ENCODE measurements at regions not wholly inside any gene's neighbourhood (a gene's known extent, or its start where the extent isn't known, plus 50 kb on each side); places are given as distances from the start of the nearest gene placed in this dataset.
"Not testable (repeated sequence)": the region's sequence is repeated elsewhere in the genome, so short reads cannot be mapped to it uniquely, and the experiment has no call there.

DNA sequence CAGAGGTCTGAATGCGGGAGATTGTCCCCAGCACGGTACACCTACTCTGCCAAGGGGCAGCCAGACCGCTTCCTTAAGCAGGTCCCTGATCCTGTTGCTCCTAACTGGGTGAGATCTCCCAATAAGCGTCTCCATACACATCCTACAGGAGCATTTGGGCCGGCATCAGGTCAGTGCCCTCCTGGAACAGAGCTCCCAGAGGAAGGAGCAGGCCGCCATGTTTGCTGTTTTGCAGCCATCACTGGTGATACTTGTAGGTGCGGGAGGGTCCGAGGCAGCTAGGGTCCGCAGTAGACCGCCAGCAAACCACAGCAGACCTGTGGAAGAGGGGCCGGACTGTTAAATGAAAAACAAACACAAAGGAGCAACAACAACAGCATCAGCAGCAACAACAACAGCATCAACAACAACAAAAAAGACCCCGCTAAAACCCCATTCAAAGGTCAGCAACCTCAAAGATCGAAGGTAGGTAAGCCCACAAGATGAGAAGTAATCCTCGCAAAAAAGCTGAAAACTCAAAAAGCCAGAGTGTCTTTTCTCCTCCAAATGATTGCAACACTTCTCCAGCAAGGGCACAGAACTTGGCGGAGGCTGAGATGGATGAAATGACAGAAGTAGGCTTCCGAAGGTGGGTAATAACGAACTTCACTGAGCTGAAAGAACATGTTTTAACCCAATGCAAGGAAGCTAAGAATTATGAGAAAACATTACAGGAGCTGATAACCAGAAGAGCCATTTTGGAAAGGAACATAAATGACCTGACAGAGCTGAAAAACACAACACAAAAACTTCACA is 79.0 kb upstream of the CDH7 start:
- no peak for DNase-seq

DNA sequence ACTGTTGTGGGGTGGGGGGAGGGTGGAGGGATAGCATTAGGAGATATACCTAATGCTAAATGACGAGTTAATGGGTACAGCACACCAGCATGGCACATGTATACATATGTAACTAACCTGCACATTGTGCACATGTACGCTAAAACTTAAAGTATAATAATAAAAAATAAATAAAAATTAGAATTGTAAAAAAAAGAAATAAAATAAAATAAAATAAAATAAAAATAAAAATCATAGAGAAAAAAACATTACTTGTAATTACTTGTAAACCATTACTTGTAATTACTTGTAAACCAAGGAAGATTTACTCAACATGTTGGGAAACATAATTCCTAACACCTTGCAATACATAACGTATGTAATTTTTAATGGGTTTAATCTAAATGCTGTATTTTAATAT is 80.7 kb upstream of the CDH7 start:
- not testable (repeated sequence) for DNase-seq

DNA sequence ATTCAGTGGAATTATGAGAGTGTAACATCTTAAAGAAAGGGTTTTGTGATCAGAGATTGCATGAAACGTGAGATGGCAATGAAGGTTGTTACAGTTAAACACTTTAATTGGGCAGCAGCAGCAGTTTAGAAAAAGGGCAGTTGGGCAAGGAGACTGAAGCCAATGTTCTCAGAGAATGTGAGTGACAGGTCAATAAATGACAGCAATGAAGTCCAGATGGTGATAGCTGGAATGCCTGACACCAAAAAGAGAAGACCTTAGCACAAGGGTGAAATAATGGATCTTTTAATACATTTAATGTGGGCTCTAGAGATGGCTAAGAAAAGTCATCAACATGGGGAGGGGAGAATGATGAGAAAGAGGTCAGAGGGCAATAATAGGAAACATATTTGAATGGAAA is 89.4 kb upstream of the CDH7 start:
- DNase-seq, result no peak

DNA sequence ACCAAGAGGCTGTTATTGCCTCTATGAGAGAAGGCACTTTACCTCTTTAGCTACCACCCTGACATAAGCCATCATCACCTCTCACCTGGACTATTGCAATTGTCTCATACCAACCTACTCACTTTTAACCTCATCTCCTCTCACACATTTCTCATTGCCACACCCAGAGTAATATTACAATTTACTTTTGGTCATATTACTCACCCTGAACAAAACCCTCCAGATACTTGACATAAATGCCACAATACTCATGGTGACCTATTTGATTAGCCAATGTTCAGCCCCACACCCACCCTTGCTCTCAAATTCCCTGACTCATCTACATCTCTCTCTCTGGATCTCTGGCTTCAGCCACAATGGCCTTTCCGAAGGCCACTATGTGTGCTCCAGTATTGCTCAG is 90.9 kb upstream of the CDH7 start:
- DNase-seq, result no peak

DNA sequence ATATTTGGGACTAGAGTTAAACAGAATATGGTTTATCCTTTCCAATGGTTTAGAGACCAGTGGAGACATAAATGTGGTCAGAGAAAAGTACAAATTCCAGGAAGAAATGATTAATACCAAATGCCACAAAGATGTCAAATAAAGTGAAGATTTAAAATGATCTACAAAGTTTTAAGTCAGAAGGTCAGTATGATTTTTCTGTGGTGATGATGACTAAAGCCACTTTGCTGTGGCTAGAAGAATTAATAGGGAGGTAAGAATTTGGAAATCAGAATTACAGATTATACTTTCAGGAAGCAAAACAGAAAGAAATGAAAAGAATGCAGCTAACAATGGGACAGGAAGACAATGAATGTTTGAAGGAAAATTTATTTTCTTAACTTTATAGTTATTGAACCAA is 91.5 kb upstream of the CDH7 start:
- DNase-seq, result no peak

DNA sequence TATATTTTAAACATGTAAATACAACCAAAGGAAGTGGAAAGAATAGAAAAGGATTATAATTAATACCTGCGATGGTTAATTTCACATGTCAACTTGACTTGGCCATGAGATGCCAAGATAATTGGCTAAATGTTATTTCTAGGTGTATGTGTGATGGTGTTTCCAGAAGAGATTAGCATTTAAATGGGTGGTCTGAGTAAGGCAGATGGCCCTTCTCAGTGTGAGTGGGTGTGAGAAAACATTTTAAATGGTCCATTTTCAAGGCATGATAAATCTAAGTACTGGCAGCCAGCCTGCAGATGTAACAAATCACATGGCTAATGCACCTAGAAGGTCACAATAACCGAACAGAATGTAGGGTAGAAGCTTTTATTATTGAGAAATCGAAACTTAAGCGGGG is 99.6 kb upstream of the CDH7 start:
- DNase-seq, result no peak

DNA sequence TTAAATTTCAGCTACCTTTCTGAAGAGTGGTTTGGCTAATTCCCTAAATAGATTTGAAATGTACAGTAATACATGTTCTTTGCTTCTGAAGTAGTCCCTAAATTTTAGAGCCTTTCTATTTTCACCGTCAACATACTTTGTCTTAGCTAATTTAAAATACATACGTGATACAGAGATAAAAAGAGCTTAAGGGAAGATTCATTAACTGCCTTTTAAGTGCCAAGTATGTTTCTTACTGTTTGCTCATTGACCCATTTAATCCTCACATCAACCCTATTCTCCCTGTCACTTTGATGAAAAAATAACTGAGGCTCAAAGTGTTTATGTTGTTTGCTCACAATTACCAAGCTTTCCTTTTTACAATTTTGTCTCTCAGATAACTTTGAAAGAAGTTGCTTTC is 118.6 kb upstream of the CDH7 start:
- no peak for DNase-seq

DNA sequence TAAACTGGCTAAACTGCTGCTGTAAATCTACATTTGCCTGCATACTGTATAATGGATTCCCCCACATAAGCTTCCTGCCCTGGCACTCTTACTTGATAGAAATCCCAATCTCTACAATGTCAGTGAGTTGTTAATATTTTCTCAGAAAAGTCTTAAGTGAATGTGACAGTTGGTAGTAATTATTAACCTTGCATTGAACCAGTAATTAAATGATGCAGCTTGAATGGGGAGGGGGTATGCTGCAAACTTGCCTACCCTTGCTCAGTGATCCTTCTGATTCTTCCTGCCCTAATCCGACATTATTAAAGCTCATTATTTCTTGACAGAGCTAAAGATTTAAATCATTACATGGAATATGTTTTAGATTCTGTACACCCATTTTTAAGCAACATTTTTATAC is 119.0 kb upstream of the CDH7 start:
- DNase-seq, result no peak

DNA sequence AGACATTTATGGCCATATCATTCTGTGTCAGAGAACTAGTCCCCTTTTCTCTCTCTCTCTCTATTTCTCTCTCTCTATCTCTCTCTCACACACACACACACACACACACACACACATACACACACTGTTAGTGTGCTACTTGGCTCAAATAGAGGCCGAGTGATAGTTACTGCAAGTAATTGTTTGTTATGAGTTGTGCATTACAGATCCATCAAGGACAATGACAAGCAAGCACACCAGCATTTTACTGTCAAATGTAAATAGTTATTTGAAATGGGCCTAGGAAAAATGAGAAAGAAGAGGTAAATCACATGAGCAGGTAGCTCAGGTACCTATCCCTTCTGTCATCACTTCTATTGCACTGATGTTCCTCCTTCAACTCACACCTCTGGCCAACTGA is 122.4 kb upstream of the CDH7 start:
- DNase-seq, result no peak

DNA sequence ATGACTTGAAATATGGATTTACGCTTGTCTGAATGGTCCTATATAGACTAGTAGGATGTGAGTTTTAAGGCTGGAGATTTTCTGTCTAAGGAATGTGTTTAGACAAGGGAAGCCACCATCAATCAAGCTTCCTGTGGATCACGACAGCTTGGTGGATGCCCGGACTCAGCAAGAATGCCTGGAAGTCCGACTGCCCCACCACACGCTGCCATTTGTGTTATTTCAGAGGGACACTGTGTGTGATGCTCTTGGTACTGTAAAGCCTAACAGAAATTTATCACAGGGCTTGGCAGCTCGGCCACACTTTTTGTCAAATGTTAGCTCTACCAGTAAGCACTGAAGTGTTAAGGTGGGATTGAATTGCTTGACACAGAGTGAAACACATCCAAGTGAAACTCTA is 127.1 kb upstream of the CDH7 start:
- DNase-seq, result no peak

DNA sequence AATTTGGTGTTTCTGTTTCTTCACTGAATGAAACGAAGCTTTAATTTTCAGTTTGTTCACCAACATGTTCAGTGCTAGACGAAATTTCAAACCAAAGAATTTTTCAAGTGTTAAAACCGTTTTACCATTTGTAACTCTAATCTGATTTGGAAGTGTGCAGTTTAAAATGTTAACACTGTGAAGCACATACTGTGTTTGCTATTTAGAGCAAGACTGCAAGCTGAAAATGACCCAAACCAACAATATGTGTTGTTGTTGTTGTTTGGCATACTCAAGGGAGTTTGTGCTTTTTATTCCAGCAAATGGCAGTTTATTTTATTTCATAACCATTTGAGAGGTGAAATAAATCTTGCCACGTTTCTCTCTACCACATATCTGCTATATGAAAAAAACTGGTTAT is 128.4 kb upstream of the CDH7 start:
- no peak for DNase-seq

DNA sequence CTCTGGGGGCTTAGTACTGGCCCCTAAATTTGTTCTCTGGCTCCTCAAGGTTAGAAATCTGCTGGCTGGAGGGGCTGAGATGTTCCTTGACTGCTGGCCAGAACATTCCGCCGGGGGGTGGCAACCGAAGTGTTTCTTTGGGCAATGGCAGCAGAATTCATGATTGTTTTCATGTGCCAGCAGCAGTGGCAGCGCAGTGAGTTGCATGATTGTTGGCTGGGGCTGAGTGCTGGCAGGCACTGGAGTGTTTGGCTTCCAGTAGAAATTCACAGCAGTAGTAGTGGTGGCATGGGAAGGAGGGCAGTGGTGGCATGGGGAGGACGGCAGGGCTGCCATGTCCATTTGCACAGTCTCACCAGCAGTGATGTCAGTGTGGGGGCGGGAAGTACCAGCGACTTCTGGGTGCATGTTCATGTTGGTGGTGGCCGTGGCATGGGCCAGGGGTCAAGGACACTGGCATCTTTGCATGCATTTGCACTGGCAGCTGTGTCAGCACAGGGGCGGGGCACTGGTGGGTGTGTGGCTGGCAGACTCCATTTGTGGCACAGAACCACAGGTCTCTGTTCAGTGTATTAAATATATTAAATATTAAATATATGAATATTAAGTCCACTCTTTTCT is 130.6 kb upstream of the CDH7 start:
- no peak for DNase-seq

DNA sequence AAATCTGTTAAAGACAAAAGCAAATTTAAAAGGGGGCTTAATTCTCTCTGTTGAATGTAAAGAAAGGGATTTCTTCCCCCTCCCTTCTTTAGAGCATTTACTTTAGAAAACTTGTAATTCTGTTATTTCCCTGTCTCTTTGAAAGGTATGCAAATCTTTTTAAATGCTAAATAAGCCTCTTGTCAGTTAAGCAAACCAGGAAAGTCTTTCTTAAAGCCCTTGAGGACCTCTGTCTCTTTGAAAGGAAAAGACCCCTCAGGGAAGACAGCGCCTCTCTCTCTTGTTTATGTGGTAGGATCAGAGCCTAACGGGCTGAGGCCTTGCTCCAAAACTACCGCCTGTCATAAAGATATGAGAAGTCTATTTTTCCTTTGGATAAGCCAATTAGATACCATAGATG is 139.9 kb upstream of the CDH7 start:
- DNase-seq, result no peak

DNA sequence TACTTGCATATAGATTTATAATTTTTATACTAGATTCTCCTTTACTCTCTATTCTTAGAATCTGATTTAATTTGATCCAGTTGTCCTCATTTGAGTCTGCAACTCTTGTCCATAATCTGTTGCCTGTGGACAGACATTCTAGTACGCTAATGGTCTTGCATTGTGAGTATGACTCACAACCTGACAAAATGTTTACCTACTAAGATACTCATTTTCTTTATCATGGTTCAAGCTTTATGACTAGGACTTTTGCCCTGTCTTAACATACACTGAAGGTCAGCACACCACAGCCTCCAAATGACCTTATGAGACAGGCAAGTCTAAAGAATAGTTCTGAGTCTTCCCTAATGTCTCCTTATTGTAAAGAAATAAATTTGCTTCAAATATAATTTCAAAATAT is 142.3 kb upstream of the CDH7 start:
- no peak for DNase-seq

DNA sequence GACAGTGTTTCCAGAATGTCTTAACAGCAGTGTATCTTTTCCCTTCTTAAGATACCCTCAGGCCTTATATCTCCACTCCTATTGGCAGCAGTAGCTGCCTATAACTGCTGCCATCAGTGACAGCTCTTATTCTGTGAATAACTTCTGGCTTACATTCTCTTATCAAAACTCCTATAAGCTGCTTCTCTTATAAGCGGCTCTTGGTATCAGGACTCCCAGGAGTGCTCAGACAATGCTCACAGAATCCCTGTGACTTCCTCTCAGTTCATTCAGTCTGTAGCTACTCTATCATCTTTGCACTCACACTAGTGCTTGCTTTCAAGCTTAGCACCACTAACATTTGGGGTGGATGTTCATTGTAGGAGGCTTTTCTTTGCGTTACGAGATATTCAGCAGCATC is 143.7 kb upstream of the CDH7 start:
- no peak for DNase-seq

DNA sequence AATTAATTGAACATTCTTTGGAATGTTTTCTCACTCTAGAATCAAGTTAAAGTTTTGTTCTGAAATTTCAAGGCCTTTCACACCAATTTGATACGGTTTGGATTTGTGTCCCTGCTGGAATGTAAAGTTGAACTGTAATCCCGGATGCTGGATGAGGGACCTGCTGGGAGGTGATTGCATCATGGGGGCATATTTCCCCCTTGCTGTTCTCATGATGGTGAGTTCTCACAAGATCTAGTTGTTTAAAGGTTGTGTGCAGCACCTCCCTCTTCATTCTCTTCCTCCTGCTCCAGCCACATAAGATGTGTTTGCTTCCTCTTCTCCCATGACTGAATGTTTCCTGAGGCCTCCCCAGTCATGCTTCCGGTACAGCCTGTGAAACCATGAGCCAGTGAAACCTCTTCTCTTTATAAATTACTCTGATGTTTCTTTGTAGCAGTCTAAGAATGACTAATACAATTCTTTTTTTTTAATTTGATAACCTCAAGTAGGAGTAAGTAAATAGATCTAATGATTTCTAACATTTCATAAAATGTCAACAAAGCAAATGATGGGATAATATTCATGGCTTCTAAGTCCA is 144.2 kb upstream of the CDH7 start:
- no peak for DNase-seq

DNA sequence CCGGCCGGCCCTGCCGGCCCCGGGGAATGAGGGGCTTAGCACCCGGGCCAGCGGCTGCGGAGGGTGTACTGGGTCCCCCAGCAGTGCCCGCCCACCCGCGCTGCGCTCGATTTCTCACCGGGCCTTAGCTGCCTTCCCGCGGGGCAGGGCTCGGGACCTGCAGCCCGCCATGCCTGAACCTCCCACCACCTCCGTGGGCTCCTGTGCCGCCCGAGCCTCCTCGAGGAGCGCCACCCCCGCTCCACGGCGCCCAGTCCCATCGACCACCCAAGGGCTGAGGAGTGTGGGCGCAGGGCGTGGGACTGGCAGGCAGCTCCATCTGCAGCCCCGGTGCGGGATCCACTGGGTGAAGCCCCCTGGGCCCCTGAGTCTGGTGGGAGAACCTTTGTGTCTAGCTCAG is 145.5 kb upstream of the CDH7 start:
- not testable (repeated sequence) for DNase-seq

DNA sequence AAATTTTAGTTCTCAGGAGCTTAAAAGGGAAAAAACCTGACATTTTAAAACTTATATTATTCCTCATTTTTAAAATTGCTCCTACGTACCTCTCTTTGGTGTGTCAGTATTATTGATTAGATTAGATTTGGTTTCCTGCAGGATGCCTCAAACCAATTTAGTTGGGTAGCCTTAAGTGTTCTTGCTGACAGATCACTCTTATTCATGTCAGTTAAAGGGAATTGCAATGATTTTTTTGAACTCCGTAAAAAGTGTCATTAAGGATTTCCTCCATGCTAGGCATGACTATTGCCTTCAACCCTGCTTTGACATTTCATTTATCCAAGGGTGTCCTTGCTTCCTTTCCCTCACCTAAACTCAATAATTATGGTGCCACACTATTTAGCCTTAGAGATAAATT is 149.0 kb upstream of the CDH7 start:
- DNase-seq, result no peak

DNA sequence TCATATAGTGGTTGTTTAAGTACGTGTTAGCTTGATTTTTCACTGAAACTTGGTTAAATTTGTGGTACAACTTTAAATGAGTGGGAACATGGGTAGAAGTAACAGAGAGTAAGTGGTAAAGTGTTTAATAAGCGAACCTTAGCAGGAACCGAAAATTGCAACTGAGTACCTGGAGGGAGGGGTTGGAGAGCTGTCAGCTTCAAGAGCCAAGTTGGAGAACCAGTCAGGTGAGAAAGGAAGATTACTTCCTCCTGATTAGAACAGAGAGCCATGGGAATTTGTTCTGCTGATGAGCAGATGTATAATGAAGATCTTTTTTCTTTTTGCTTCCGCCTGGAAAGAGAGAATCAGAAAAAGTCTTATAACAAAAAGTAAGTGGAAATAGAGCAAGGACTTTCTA is 158.4 kb upstream of the CDH7 start:
- no peak for DNase-seq

DNA sequence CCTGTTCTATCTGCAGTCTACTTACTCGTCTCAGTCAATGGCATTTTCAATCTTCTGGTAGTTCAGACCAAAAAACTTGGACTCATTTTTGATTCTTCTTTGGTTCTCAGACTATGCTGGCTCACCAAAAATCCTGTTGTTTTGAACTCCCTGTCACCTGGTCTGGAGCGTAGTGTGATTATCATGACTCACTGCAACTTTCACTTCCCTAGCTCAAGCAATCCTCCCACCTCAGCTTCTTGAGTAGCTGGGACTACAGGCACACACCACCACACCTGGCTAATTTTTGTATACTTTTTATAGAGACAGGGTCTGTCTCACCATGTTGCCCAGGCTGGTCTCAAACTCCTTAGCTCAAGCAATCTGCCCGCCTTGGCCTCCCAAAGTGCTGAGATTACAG is 163.3 kb upstream of the CDH7 start:
- no peak for DNase-seq

DNA sequence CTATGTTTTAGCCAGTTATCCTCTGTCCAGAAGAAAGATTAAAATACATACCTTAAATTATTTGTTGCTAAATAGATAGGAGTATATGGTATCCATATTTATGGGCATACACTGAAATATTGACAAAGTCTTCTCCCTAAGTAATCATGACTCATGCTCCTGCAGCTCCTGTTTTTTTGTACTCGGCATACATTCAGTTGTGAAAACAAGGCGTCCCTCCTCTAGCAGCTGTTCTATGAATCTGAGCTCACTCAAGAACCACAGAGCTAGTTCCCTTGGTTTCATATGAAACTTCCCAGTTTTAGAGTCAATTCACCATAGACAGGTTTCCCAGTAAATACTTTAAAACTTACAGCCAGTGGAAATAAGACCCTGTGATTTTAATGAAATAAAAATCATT is 168.7 kb upstream of the CDH7 start:
- DNase-seq, result not testable (repeated sequence)

DNA sequence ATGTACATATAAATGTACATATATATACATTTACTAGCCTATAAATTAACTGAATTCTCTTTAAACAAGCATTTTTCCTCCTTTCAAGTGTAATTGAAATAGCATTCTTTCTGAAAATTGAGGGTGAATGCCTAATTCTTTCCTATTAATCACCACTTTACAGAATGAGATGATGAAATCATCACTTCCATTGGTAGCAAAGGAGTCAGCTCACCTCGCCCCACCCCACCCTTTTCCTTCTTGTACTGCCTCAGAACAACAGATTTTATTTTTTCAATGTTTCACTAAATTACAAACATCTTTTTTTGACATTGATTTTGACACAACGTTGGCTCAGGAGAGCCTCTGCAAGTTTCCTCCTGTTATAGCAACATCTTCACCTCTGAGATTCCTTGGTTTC is 181.9 kb upstream of the CDH7 start:
- DNase-seq, result no peak

DNA sequence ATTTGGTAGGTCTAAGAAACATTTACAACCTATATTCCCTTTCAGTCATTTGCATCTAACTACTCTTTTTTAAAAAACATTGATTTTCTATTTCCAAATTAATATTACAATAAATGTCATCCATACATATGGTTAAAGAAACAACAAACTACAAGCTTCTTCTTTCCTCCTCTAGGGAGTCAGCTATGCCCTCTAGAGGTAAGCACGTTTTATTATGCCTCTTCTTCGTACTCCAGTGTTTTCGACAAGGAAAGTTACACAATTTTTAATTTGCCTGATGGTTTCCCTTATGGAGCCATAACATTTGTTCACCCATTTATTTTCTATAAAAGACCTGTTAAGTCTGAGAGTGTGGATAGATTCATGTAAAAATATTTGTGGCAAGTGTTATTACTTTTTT is 183.4 kb upstream of the CDH7 start:
- DNase-seq, result no peak

DNA sequence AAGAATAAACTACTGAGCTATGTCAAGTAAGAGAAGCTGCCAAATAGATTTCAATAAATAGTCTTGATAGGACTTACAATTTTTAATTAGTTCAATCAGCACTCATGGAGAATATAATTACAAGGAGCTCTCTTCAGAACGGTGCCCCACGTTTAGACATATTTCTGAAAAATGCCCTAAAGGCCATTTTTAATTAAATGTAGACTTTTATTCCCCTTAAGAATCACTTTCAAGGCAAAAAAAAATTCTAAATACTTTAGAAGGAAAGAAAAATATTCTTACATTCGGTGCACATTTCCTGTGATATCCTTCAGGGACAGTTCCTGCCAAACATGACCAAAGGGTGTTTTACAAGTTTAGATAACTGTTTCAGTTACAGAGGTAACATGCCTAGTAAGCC is 202.5 kb upstream of the CDH7 start:
- no peak for DNase-seq

DNA sequence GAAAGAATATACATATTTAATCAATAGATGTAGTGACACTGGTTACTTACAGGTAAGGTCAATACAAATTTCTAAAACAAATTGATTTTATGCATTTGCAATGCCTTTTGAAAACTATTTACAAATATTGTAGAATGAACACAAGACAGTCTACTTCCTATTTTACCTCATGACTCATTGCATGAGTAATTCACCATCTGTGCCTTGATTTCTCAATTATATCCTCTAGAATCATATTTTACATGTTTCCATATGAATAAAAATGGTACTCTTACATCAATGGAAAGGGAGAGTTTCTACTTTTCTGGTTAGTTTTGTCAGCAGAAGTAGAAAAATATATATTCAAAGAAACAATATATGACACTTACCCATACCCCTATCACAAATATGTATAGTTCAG is 203.8 kb upstream of the CDH7 start:
- no peak for DNase-seq

Data from cerebellar nuclear complex (tissue), 1 donor.